Uterus (tissue), 2 donors: ENCODE measurements at regions not wholly inside any gene's neighbourhood (a gene's known extent, or its start where the extent isn't known, plus 50 kb on each side); places are given as distances from the start of the nearest gene placed in this dataset.

Source experiments
- CTCF ChIP-seq, 4 experiments: fragments of 200-600 bp in 2 of 4; fragments of 450-650 bp in 2 of 4; sonication (generic) in 2 of 4; IDR thresholded peaks; one replicate each; pipeline ENCODE4 v1.5.1; 2016 to 2019; ENCODE audit warnings: antibody characterized with exemption in 4 of 4, mild to moderate bottlenecking in 2 of 4, moderate library complexity in 1 of 4
- POLR2A ChIP-seq, 2 donors: fragments of 450-650 bp; IDR thresholded peaks; one replicate each; pipeline ENCODE4 v1.6.1; 2016; ENCODE audit warnings: antibody characterized with exemption in 2 of 2, mild to moderate bottlenecking in 1 of 2, moderate library complexity in 1 of 2

GRCh38 chrX:7574325-7574724 lies 268.6 kb upstream of the VCX start:
- no peak for TF ChIP-seq CTCF (IDR thresholded peaks at IDR 0.05)
- no peak for TF ChIP-seq POLR2A (IDR thresholded peaks at IDR 0.05)
